Stimulated activated CD4-positive, alpha-beta T cell treated with anti-CD3 and anti-CD28 coated beads, Interleukin-15, amount 100 ng/mL, for 24 hours (primary cell): ENCODE measurements at regions not wholly inside any gene's neighbourhood (a gene's known extent, or its start where the extent isn't known, plus 50 kb on each side); places are given as distances from the start of the nearest gene placed in this dataset.

Source experiments
- DNase-seq: peaks from one replicate; pipeline ENCODE4 v3.0.0-alpha.2; 2020

GRCh38 chr3:188940573-188940932 is 231.2 kb upstream of the TPRG1 start:
- no peak for DNase-seq

DNA sequence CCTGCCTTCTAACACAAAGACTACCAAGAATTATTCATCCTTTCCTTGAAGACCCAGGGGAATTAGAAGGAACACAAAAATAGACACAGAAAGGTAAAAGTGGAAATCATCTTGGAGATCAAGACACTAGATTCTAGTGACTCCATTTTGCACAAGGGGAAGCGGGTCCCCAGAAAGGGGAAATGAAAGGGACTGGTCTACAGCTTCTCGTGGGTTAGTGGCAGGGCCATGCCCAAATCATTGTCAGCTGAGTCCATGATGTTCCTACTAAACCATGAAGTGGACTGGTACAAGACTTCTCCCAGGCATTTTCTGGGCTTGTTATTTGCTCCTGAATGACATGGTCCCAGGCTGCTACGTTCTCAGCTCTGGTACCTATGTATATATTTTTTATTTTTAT is 230.7 kb upstream of the TPRG1 start:
- no peak for DNase-seq

GRCh38 chr3:188942191-188942590 is 229.6 kb upstream of the TPRG1 start:
- DNase-seq = no peak

DNA sequence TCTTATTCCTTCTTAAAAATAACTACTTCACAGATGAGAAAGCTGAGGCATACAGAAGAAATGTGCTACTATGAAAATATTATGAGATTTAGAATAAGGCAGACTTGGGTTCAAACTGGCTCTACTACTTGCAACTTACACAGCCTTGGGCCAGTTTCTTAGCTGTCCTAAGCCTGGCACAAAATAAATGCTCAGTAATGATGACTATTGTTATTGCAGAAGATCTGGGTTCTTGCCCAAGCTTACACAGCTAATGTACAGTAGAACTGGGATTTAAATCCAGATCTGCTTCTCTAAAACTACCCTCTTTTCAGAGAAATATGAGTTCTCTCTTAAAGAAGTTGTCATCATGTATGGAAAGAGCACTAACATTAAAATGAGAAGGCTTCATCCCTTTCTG is 228.2 kb upstream of the TPRG1 start:
- no peak for DNase-seq

DNA sequence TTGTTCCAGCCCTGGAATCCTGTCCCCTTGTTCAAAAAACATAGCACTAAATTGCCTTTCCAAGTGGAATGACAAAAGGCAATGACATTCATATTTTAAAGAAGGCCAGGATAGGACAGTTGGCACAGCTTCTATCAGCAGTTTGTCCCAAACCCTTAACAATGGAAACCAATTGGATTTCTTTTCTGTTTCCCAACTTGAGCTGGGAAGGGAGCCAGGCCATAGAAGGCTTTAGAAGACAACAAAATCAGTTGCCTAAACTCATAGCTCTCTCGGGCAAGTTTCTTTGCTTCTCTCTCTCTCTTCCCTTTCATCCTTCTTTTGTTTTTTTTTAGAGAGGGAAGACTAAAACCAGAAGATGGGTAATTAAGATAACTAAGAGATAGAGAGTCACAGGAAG is 227.7 kb upstream of the TPRG1 start:
- DNase-seq = no peak

- no peak for DNase-seq
Observed at GRCh38 chr3:188946351-188947240, 225.2 kb upstream of the TPRG1 start.

GRCh38 chr3:188947401-188948280 is 224.1 kb upstream of the TPRG1 start:
- DNase-seq = peak; percentile 43

DNA sequence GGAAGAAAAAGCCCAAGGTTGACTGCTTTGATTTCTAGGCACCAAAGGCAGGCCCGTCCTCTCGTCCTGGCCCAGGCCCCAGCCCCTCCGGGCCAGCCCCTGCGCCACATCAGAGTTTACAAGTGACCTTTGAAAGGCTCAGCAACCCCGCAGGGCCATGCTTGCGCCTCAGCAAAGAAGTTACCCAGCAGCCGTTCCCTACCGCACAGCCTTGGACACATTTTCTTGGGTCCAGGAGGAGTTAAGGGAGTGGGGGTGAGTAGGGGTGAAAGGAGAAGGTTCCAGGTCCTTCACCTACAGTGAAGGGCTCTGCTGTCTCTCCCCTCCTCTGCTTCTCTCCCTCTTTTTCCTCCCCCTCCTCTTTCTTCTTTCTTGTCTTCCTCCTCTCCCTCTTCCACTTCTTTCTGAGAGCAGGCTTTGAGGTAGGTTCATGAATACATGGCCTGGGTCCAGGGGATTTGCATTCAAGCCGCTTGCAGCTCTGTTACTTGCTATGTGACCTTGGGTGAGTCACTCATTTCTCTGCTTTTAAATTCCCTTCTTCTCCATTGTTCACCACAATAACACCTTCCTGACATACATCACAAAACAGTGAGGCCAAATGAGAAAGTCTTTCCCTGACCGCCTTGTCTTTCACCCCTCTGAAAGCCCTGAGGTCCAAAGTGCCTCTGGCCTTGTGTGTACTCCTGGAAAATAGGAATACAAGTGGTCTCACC is 223.3 kb upstream of the TPRG1 start:
- no peak for DNase-seq

DNA sequence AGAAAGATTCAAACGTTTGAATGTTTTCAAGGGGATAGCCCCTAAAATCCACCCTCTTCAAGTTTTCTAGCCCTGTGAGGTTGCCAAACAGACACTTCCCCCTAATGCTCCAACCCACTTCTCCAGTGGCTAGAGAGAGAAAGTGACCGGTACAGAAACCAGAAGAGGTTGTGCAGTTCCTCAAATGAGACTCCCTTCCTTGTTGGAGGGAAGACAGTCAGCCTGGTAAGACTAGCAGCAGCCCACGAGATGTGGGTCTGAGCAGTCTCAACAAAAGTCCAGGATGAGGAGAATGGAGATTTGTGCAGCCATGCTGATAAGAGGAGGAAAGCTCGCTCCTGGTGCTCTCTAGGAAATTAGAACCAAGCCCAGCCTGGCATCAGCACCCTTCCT is 222.8 kb upstream of the TPRG1 start:
- no peak for DNase-seq

DNA sequence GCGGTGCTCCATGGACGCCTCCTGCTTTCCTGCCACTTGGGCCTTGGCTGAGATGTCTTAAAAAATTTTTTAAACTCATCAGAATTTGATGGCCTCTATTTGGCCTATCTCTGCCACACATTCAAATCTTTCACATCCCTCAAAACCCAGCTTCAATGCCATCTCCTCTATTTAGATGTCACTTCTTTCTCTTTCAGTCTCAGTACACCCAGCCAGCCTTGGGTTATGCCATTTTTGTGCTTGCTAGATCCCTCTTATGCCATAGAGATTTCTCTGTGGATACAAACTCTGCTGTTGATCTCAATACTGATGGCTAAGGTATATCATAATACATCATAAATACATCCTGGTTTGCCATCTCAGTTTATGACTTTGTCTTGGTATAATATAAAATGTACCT is 222.3 kb upstream of the TPRG1 start:
- no peak for DNase-seq

DNA sequence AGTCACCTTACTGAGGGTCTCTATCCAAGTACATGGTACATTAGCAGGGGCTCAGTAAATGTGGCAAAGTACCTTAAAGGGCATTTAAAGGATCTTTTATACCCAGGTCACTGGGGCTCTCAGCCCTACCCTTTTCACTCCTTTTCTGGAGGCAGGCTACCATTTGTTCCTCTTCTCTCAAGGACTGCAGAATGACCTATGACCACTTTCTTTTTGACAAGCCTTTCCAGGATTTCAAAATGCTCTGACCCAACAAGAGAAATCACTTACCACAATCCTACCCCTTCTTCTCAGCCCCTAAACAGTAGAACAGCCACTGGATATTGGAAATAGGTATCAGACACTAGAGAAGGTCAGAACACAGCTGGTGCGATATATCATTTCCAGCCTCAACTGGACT is 221.8 kb upstream of the TPRG1 start:
- no peak for DNase-seq

- peak; percentile 67 for DNase-seq
Observed at GRCh38 chr3:188950832-188951489, 220.8 kb upstream of the TPRG1 start.

GRCh38 chr3:188951734-188952133 is 220.0 kb upstream of the TPRG1 start:
- no peak for DNase-seq

DNA sequence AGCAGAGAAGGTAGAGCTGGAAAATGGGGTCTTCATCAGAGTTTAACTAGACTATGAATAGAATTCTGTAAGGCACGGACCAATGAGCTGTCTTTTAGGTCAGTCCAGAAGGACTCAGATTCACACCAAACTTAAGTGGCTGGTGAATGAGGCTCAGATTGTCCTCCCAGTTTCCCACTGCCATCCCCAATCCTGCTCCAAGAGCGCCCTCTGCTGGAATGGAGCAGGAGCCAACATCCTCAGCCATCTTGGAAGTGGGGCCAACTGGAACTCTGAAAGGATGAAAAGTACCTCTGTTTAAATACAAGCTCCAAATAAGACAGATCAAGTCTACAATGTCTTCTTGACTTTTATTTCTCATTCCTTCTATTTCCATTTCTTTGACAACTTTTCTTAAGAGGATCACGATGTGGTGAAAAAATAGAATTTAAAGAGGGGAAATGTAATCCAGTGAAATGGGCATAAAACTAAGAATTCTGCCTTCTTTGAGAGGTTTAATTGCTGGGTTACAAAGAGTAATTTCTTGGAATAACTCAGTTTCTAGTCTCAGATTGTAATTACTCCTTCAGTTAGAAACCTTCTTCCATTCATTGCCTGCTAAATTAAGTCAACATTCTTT is 217.1 kb upstream of the TPRG1 start:
- peak; percentile 86 for DNase-seq

DNA sequence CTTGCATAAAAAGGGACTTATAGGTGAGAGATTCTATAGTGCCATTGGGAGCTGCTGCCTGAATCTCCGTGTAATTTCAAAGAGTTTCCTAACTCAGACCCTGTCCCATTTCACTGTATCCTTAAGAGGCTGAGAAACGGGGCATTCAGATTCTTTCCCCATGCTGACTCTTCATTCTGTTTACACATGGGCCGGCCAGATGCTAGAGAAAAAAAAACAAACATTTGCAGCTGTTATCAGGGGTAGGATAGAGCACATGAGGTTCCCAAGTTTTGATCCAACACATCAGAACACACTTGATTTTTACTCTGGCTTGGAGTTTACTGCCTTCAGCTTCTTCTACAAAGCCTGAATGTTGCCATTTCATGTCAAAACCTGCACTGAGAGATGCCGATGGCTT is 215.9 kb upstream of the TPRG1 start:
- no peak for DNase-seq

DNA sequence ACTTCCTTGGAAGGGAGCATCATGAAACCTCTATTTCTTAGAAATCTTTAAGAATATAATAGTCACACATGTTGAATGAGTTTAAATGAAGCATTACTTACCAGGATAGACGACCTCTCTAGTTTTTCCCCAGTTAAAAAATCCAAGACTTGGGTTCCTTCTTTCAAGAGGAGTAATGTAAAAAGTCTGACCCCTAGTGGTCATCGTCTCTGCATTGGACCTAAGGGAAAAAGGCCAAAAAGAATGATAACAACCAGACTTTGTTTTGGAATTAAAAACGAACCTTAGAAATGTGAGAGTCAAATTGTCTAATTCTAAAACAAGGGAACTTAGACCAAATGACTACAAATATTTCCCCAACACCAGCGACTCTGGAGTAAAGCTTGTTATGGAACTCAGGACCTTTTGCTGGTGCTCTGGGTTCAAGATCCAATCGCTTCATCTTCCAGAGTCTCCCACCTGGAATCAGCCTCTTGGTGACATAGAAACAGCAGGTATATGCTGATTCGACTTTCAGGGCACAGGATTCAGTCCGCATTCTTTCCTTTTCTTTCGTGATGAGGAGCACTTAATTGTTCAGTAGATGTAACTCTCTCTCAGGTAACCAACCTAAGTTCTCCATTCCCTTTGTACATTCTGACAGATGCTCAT is 214.8 kb upstream of the TPRG1 start:
- DNase-seq = no peak

- no peak for DNase-seq
Observed at GRCh38 chr3:188959013-188959412, 212.8 kb upstream of the TPRG1 start.

GRCh38 chr3:188962253-188963247 is 209.2 kb upstream of the TPRG1 start:
- DNase-seq = peak; percentile 46

- no peak for DNase-seq
Observed at GRCh38 chr3:188964957-188965356, 206.8 kb upstream of the TPRG1 start.

- no peak for DNase-seq
Observed at GRCh38 chr3:188972310-188972709, 199.5 kb upstream of the TPRG1 start.
